NCI-H146 treated with DMSO at 0.1 percent for 48 hours (cell line): ENCODE measurements at regions not wholly inside any gene's neighbourhood (a gene's known extent, or its start where the extent isn't known, plus 50 kb on each side); places are given as distances from the start of the nearest gene placed in this dataset.
"Not testable (repeated sequence)": the region's sequence is repeated elsewhere in the genome, so short reads cannot be mapped to it uniquely, and the experiment has no call there.

Source experiments
- DNase-seq: peaks from one replicate; lab custom pipeline; 2025; ENCODE audit not compliant: unreplicated experiment; lab: John Stamatoyannopoulos, UW

DNA sequence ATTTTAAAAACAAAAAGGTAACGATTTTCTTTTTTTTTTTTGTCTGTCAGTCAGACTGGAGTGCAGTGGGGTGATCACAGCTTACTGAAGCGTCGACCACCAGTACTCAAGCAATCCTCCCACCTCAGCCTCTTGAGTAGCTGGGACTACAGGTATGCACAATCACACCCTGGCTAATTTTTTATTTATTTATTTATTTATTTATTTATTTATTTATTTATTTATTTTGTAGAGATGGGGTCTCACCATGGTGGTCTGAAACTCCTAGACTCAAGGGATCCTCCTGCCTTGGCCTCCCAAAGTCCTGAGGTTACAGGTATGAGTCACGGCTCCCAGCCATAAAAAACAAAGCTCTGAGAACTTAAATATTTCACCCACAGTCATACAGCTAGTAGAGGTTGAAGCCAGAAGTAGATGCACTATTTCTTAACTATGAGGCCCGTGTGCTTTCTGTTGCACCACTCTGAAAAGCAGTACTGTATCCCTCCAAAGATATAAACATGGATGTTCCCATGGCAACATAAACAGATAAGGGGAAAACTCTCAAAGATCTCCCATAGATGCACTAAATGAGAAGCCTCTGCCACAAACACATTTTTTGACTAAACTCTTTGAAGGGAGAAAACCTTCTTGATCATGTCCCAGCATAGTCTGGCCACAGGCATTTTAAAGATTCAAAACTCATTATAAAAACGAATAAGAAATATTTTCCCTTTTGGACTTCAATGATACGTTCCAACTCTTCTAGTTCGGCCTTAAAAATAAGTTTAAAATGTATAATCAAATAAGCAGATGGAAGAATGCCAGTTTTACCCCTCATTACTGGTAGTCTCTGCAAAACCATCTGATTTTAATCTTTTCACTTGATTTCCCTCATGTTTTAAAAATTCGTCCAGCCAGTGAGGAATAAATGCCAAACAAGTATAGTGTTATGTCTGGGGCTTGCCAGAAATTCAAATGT is 162.3 kb upstream of the ARHGEF26 start:
- DNase-seq: no peak

DNA sequence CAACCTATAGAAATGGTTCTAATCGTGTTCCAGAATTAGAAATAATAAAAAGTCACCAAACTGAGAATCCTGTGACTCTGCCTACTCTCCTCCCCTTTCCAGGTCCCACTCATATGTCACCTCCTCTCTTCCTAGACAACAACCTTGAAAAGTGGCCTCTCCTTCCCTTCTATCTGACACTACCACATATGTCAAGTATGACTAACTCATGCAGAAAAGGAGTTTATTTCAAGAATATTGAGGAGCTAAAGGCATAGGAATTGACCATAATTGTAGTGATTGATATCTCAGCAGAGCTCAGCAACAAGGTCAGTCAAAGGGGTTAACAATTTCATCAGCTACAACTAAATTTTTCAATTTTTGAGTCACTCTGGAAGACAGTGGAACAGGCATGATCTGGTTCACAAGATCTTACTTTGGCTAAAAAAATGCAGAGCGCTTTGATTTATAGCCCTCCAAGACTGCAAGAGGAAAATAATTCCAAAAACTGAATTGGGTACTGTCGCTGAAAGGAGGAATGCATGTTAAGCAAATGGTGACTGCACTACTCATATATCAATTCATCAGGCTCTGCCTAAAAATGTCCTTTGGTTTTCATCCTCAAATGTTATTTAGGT is 160.6 kb upstream of the ARHGEF26 start:
- no peak for DNase-seq

- peak; percentile 65 for DNase-seq
Observed at GRCh38 chr3:153961494-153961893, 159.7 kb upstream of the ARHGEF26 start.

- DNase-seq: no peak
Observed at GRCh38 chr3:153963012-153963411, 158.2 kb upstream of the ARHGEF26 start.

- no peak for DNase-seq
Observed at GRCh38 chr3:153967260-153967659, 153.9 kb upstream of the ARHGEF26 start.

DNA sequence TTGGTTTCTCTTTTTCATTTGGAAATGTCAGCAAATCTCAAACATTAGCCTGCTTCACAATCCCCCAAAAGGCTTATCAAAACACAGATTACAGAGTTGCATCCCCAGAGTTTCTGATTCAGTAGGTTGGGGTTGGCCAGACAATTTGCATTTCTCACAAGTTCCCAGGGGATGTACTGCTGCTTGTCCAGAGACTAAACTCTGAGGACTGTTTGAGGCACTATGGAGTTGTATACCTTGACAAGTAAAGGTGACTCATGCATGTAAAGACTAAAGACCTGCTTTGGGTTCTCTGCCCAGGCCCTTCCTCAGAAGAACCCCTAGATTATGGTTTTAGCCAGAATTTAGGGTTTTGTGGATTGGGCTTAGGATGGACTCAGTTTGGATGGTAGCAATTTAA is 151.1 kb upstream of the ARHGEF26 start:
- no peak for DNase-seq

- DNase-seq: no peak
Observed at GRCh38 chr3:153970741-153971347, 150.3 kb upstream of the ARHGEF26 start.

GRCh38 chr3:153972862-153973261 is 148.3 kb upstream of the ARHGEF26 start:
- no peak for DNase-seq

DNA sequence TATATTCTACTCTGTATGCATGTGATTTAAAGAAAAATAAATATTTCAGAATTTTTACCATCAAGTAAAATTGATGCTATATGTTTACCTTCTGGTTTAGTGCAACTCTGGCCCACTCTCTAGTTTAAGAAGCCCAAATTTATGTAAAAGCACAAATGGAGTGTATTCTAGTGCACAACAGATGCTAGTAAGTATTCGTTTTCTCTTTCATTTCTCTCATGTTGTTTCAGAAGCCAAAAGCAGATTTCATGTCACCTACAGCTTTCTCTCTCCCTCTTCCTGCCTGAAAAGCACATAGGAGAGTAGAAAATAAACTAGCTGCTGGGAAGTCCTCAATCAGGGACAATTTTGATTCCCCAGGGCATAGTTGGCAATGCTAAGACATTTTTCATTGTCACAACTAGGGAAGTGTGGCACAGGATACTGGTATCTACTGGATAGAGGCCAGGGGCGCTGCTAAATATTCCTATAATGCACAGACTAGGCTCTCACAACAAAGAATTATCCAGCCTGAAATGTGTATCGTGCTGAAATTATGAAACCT is 147.4 kb upstream of the ARHGEF26 start:
- DNase-seq: no peak

DNA sequence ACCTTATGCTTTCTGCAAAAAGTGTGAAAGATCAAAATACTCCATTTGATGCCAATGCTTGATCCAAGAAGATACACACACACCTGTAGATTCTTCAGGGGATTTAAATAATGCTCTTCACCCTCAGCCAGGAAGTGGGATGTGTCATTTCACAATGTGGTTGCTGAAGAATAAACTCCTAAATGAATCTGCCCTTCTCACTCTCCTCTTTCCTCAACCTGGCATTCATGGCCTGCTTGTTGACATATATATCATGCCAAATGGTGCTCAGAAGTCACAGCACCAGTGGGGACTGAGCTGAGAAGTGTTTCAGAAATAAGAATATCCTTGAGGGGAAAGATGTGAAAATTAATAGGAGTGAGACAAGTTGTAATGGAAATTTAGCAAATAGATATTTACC is 146.6 kb upstream of the ARHGEF26 start:
- no peak for DNase-seq

DNA sequence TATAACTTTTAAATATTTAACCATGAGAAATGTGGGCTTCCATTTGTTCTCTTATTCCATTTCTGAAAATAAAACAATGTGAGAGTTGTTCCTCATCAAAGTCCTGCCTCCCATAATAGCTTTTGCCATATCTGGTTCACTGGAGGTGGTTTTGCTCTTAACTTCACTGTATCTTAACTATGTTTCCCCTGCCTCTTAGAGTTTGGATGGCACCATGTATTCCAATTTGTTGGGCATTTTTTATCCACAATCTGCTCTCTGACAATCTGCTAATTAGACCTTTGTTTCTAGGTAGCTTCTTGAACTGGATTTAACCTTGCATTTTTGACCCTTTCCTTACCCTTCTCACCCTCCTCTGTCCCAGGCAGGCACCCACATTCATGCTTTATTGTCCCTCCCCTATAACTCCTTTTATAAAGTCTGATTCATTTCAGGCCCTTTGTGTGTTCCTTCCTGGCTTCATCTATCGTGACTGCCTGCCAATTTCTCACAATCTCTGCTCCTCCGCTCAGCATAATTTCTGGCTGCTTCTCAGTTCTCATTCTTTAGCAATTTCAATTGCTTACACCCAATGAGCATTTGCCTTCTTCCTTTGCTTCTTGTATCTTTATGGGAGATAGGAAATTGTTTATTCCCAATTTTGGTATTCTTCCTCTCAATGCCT is 144.2 kb upstream of the ARHGEF26 start:
- DNase-seq: no peak

GRCh38 chr3:153978006-153978405 is 143.2 kb upstream of the ARHGEF26 start:
- DNase-seq: no peak

DNA sequence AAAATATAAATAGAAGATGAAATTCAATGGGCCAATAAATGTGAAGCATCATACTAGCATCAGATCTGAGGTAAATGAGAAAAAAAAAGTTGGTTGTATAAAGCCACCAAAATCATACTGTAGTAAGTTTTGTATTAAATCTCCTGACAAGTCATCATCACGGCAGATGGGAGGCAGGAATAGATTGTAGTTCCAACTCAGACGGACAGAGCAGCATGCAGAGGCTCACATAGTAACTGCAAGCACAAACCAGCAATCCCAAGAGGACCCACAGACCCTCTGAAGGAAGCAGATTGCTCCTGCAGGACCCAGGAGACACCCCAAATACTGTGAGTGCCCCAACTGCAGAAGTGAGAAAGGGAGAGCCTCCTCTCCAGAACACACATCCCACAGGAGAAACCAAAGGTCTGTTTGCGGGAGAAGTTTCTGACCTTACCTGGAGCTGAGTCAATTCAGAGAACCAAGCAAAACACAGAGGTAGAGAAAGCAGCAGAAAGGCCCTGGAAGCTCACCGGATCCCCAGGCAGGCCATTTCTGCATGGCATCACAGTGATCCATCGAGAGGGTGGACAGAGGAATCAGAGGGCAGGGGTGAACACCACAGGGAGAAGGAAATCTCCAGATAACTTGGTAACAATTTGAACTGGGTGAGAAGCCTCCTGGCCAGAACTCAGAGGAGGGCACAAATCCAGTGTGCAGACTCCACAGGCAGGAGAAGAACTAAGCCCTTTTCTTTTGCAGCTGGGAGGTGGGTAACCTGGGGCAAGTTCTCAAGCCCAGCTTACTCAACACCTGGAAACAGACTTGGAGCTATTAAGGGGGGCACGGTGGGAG is 141.6 kb upstream of the ARHGEF26 start:
- no peak for DNase-seq

DNA sequence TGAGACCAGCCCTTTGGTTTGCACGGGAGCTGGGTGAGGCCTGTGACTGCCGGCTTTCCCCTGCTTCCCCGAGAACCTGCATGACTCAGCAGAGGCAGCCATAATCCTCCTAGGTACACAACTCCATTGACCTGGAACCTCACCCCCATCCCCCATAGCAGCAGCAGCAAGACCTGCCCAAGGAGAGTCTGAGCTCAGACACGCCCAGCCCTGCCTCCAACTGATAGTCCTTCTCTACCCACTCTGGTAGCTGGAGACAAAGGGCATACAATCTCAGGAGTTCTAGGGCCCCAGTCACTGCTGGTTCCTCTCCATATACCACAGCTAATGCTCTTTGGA is 141.0 kb upstream of the ARHGEF26 start:
- no peak for DNase-seq

DNA sequence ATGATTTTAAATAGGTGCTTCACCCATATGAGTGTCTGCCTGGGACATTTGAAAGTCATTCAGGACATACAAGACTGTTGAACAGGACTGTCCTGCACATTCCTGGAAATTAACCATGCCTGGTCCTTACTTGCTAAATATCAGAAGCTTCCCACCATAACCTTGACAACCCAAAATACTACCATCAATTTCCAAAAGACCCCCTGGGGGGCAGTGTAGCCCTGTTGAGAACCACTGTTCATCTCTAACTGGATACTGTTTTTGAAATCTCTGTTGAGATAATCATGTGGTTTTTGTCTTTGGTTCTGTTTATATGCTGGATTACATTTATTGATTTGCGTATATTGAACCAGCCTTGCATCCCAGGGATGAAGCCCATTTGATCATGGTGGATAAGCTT is 123.8 kb upstream of the ARHGEF26 start:
- not testable (repeated sequence) for DNase-seq

GRCh38 chr3:154003649-154004048 is 117.5 kb upstream of the ARHGEF26 start:
- DNase-seq: no peak

DNA sequence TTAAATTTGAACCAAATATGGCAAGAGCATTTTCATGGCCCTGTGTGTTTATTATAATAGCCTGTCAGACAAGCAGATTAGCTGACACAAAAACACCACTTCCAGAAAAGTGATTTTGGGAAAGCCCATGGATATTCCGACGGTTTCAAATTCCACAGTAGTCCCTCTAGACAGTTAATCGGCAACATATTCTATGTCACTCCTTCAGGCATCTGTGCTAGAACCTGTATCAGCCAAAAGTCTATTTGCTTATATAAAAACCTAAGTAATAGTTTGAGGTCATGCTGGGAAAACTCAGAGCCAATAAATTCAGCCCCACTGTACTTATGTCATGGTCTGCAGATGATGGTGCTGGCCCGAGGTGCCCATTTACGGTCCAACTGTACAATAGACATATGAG is 110.2 kb upstream of the ARHGEF26 start:
- no peak for DNase-seq

DNA sequence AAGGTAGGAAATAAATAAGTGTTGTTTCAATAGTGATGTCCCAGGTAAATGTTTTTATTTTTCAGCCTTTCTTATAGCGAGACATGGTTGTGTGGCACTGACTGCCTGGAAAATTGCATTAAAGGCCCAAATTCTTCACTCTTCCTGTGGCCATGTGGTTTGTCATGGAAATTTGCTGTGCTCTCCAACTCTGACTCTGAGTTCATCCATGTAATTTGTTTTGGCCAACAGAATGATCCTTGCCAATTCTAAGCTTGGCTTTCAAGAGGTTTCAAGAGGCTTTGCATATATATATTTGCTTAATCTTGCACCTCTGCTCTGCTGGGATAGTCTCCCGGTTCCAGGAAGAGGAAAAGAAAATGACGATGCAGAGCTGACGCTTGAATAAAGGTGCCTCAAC is 107.5 kb upstream of the ARHGEF26 start:
- no peak for DNase-seq

DNA sequence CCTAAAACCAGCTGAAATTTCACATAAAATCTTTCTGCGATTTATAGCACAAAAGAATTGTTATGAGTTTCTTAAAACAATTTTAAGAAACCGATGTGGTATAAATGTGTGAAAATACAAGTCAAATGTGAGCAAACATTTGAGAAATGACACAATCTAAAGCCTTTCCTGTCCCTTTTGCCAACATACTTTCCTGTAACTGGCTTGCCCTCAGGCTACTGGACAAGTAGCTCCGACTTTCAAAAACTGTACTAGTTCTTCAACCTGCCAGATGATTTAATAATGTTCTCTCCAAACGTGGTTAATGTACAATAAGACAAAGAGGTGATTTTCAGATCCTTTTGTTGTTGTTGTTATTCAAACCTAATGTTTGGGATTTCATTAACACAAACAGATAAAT is 105.9 kb upstream of the ARHGEF26 start:
- no peak for DNase-seq

DNA sequence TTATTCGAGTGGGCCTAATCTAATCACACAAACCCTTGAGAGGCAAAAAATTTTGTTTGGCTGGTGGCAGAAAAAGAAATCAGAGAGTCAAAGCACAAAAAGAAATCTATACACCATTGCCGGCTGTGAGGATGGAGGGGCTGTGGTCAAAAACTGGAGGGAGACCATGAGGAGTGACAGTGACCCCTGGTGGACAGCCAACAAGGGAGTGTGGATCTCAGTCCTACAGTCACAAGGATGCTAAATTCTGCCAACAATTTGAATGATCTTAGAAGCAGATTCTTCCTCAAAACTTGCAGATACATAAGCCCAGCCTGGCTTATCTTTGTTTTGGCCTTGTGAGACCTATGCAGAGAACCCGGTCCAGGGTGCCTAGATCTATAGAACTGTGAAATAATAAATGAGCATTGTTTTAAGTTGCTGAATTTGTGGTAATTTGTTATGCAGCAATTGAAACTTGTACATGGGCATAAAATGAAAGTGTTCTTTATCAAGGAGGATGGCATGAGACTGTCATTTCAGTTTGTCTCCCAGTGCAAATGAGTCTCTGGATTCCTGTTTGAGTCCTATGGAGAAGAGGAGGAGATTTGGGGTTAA is 103.0 kb upstream of the ARHGEF26 start:
- DNase-seq: peak; percentile 43
